GM12878 (cell line): ENCODE measurements at regions not wholly inside any gene's neighbourhood (a gene's known extent, or its start where the extent isn't known, plus 50 kb on each side); places are given as distances from the start of the nearest gene placed in this dataset.

ENCODE experiments used
- ATF3 ChIP-seq: IDR thresholded peaks from 2 replicates; pipeline ENCODE4 v1.6.1; 2011; ENCODE audit warnings: low read depth, mild to moderate bottlenecking, low read length, moderate library complexity, borderline replicate concordance; ENCODE audit errors: extremely low read depth
- NR2C2 ChIP-seq: IDR thresholded peaks from 2 replicates; pipeline ENCODE4 v1.6.1; 2011; ENCODE audit warnings: borderline replicate concordance, low read depth; ENCODE audit not compliant: control insufficient read depth, insufficient read length
- SREBF2 ChIP-seq: IDR thresholded peaks from 2 replicates; pipeline ENCODE4 v1.6.1; 2012; ENCODE audit warnings: mild to moderate bottlenecking, low read length
- ZNF24 ChIP-seq: fragments of 450-650 bp; IDR thresholded peaks from 2 replicates; pipeline ENCODE4 v1.6.1; 2017; ENCODE audit warnings: antibody characterized with exemption, mild to moderate bottlenecking
- ZZZ3 ChIP-seq: IDR thresholded peaks from 2 replicates; pipeline ENCODE4 v1.6.1; 2011; ENCODE audit warnings: low read depth; ENCODE audit not compliant: control insufficient read depth, insufficient read length
- TF ChIP-seq, protein P1 (sequence below): IDR thresholded peaks from 2 replicates; pipeline ENCODE4 v1.6.1; 2012; ENCODE audit warnings: improper control_type of control experiment, low read depth, low read length; ENCODE audit not compliant: insufficient replicate concordance

- TF ChIP-seq, protein P1, sequence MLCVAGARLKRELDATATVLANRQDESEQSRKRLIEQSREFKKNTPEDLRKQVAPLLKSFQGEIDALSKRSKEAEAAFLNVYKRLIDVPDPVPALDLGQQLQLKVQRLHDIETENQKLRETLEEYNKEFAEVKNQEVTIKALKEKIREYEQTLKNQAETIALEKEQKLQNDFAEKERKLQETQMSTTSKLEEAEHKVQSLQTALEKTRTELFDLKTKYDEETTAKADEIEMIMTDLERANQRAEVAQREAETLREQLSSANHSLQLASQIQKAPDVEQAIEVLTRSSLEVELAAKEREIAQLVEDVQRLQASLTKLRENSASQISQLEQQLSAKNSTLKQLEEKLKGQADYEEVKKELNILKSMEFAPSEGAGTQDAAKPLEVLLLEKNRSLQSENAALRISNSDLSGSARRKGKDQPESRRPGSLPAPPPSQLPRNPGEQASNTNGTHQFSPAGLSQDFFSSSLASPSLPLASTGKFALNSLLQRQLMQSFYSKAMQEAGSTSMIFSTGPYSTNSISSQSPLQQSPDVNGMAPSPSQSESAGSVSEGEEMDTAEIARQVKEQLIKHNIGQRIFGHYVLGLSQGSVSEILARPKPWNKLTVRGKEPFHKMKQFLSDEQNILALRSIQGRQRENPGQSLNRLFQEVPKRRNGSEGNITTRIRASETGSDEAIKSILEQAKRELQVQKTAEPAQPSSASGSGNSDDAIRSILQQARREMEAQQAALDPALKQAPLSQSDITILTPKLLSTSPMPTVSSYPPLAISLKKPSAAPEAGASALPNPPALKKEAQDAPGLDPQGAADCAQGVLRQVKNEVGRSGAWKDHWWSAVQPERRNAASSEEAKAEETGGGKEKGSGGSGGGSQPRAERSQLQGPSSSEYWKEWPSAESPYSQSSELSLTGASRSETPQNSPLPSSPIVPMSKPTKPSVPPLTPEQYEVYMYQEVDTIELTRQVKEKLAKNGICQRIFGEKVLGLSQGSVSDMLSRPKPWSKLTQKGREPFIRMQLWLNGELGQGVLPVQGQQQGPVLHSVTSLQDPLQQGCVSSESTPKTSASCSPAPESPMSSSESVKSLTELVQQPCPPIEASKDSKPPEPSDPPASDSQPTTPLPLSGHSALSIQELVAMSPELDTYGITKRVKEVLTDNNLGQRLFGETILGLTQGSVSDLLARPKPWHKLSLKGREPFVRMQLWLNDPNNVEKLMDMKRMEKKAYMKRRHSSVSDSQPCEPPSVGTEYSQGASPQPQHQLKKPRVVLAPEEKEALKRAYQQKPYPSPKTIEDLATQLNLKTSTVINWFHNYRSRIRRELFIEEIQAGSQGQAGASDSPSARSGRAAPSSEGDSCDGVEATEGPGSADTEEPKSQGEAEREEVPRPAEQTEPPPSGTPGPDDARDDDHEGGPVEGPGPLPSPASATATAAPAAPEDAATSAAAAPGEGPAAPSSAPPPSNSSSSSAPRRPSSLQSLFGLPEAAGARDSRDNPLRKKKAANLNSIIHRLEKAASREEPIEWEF, result no peak
- no peak for TF ChIP-seq ZNF24
- no peak for TF ChIP-seq ATF3
- no peak for TF ChIP-seq SREBF2
- no peak for TF ChIP-seq NR2C2
- TF ChIP-seq ZZZ3, result no peak
Measured at GRCh38 chr1:43071241-43071640, 100.8 kb downstream of the EBNA1BP2 start (continued).
